ENCODE measurements at regions not wholly inside any gene's neighbourhood (a gene's known extent, or its start where the extent isn't known, plus 50 kb on each side); places are given as distances from the start of the nearest gene placed in this dataset.

- no peak for DNase-seq (ENCODE audit: low read depth)
- no peak overlapping the region for H3K4me3 ChIP-seq (ENCODE audit: low read depth, low read length)
- TF ChIP-seq CTCF (conservative IDR thresholded peaks at IDR 0.05; ENCODE audit: low read depth, low read length) = no peak
These were observed 264.7 kb downstream of the SEC23A start for GRCh38 chr14:38838049-38838978.

GRCh38 chr14:38837343-38838048, 265.5 kb downstream of the SEC23A start:
- no peak for TF ChIP-seq CTCF (conservative IDR thresholded peaks at IDR 0.05; ENCODE audit: low read depth, low read length)
- no peak overlapping the region for H3K4me3 ChIP-seq (ENCODE audit: low read depth, low read length)
- no peak for DNase-seq (ENCODE audit: low read depth)

- no peak for TF ChIP-seq CTCF (conservative IDR thresholded peaks at IDR 0.05; ENCODE audit: low read depth, low read length)
- H3K4me3 ChIP-seq (ENCODE audit: low read depth, low read length) = no peak overlapping the region
- no peak for DNase-seq (ENCODE audit: low read depth)
These were observed 266.5 kb downstream of the SEC23A start for GRCh38 chr14:38836539-38836938.

GRCh38 chr14:38835874-38836273, 267.2 kb downstream of the SEC23A start:
- no peak for DNase-seq (ENCODE audit: low read depth)
- TF ChIP-seq CTCF (conservative IDR thresholded peaks at IDR 0.05; ENCODE audit: low read depth, low read length) = no peak
- H3K4me3 ChIP-seq (ENCODE audit: low read depth, low read length) = no peak overlapping the region

GRCh38 chr14:38828183-38828827, 274.7 kb downstream of the SEC23A start:
- H3K4me3 ChIP-seq (ENCODE audit: low read depth, low read length) = no peak overlapping the region
- no peak for DNase-seq (ENCODE audit: low read depth)
- no peak for TF ChIP-seq CTCF (conservative IDR thresholded peaks at IDR 0.05; ENCODE audit: low read depth, low read length)

- TF ChIP-seq CTCF (conservative IDR thresholded peaks at IDR 0.05; ENCODE audit: low read depth, low read length) = no peak
- no peak for DNase-seq (ENCODE audit: low read depth)
These were observed 278.3 kb downstream of the SEC23A start for GRCh38 chr14:38824706-38825105.

More at GRCh38 chr14:38824706-38825105, 278.3 kb downstream of the SEC23A start:
- no peak overlapping the region for H3K4me3 ChIP-seq (ENCODE audit: low read depth, low read length)

All from epithelial cell of proximal tubule (primary cell).